HCT116 (cell line): ENCODE measurements at regions not wholly inside any gene's neighbourhood (a gene's known extent, or its start where the extent isn't known, plus 50 kb on each side); places are given as distances from the start of the nearest gene placed in this dataset.

Source experiments
- ATAC-seq: fragments of 200-7000 bp; cut with Tn5 transposase; 2 replicates; pipeline ENCODE4 v1.9.1; 2020; ENCODE audit warnings: mild to moderate bottlenecking, moderate library complexity
- BruUV-seq: library from RNA; stranded (reverse); fragments of 400-500 nt; replicated peaks from 2 replicates; lab custom pipeline; 2021; lab: Mats Ljungman, UMichigan
- CTCF ChIA-PET: fragments of 300-600 bp; sonication (Branson Sonifier 250); formaldehyde crosslinking; loops from one replicate; lab custom pipeline; 2021; ENCODE audit warnings: antibody characterized with exemption; lab: Charles Lee
- POLR2A ChIA-PET: fragments of 300-600, 350-600 bp; sonication (Branson Sonifier 250); formaldehyde crosslinking; loops from one replicate; lab custom pipeline; 2021; ENCODE audit warnings: antibody characterized with exemption; lab: Charles Lee
- RAD21 ChIA-PET, 2 experiments: fragments of 300-600 bp; sonication (Branson Sonifier 250); formaldehyde crosslinking; loops; one replicate each; lab custom pipeline; 2023; ENCODE audit warnings: low total read pairs in 2 of 2; ENCODE audit not compliant: uncharacterized antibody in 2 of 2, unreplicated experiment in 2 of 2, low non-redundant PET in 1 of 2; lab: Charles Lee
- DNase-seq: peaks from one replicate; pipeline ENCODE4 v3.0.0-alpha.2; 2010; ENCODE audit warnings: low read depth, low spot score
- H2AFZ ChIP-seq: fragments of 200-600 bp; shearing (Covaris generic), sonication (generic); 2 replicates; pipeline ENCODE4 v1.6.1; 2017; ENCODE audit warnings: low read depth, mixed run types, mixed read lengths, antibody characterized with exemption, low read length; ENCODE audit not compliant: poor library complexity, severe bottlenecking
- H3K27ac ChIP-seq: 2 replicates; pipeline ENCODE4 v1.5.1; 2012; ENCODE audit warnings: low read depth, low read length
- H3K27me3 ChIP-seq: fragments of 200-600 bp; sonication (generic); 2 replicates; pipeline ENCODE4 v1.6.1; 2016; ENCODE audit warnings: mixed run types, low read length, mixed read lengths; ENCODE audit not compliant: insufficient read depth
- H3K36me3 ChIP-seq, 2 experiments: fragments of 200-500 bp in 1 of 2; fragments of 200-600 bp in 1 of 2; sonication (Bioruptor generic) in 1 of 2; sonication (generic) in 1 of 2; 2 replicates each; pipeline versions ENCODE4 v1.5.1 to v1.6.1; 2014 to 2016; ENCODE audit warnings: low read length in 2 of 2, inconsistent platforms in 1 of 2, mixed read lengths in 1 of 2, mixed run types in 1 of 2; ENCODE audit not compliant: insufficient read depth in 2 of 2, control insufficient read depth in 1 of 2
- H3K4me1 ChIP-seq, 2 experiments: fragments of 200-600 bp in 1 of 2; sonication (generic) in 1 of 2; 2 replicates each; pipeline versions ENCODE4 v1.5.1 to v1.6.1; 2012 to 2017; ENCODE audit warnings: low read length in 2 of 2, inconsistent platforms in 1 of 2, mild to moderate bottlenecking in 1 of 2, mixed read lengths in 1 of 2, mixed run types in 1 of 2, moderate library complexity in 1 of 2; ENCODE audit not compliant: insufficient read depth in 2 of 2, control insufficient read depth in 1 of 2
- H3K4me2 ChIP-seq: fragments of 200-600 bp; sonication (generic); 2 replicates; pipeline ENCODE4 v1.6.1; 2017; ENCODE audit warnings: mixed run types, low read length, mixed read lengths
- H3K4me3 ChIP-seq, 2 experiments: fragments of 200-600 bp in 1 of 2; sonication (generic) in 1 of 2; replicated peaks in 1 of 2; 2 replicates each; pipeline ENCODE4 v1.5.1; 2011 to 2016; ENCODE audit warnings: low read length in 2 of 2, control low read depth in 1 of 2, low read depth in 1 of 2, mild to moderate bottlenecking in 1 of 2, mixed read lengths in 1 of 2, mixed run types in 1 of 2
- H3K79me2 ChIP-seq: fragments of 200-600 bp; sonication (generic); 2 replicates; pipeline ENCODE4 v1.6.1; 2017; ENCODE audit warnings: mild to moderate bottlenecking, mixed run types, low read length, moderate library complexity, mixed read lengths; ENCODE audit not compliant: insufficient read depth
- H3K9ac ChIP-seq: fragments of 200-600 bp; sonication (generic); 2 replicates; pipeline ENCODE4 v1.6.1; 2016; ENCODE audit warnings: low read length, mixed read lengths
- H3K9me2 ChIP-seq: fragments of 200-600 bp; sonication (generic), shearing (Covaris generic); 2 replicates; pipeline ENCODE4 v1.6.1; 2017; ENCODE audit warnings: mixed run types, mild to moderate bottlenecking, moderate library complexity; ENCODE audit not compliant: insufficient read depth
- H3K9me3 ChIP-seq, 2 experiments: fragments of 200-500 bp in 1 of 2; fragments of 200-600 bp in 1 of 2; sonication (Bioruptor generic) in 1 of 2; sonication (generic) in 1 of 2; 2 replicates each; pipeline ENCODE4 v1.6.1; 2014 to 2017; ENCODE audit warnings: low read length in 2 of 2, mixed read lengths in 2 of 2, inconsistent platforms in 1 of 2, low read depth in 1 of 2, mild to moderate bottlenecking in 1 of 2, mixed run types in 1 of 2, moderate library complexity in 1 of 2; ENCODE audit not compliant: control insufficient read depth in 1 of 2, insufficient read depth in 1 of 2
- H4K20me1 ChIP-seq: fragments of 200-600 bp; sonication (generic), shearing (Covaris generic); 2 replicates; pipeline ENCODE4 v1.6.1; 2017; ENCODE audit warnings: mixed run types, mild to moderate bottlenecking, moderate library complexity; ENCODE audit not compliant: insufficient read depth
- ATF3 ChIP-seq: IDR thresholded peaks from 2 replicates; pipeline ENCODE4 v1.6.1; 2012
- CEBPB ChIP-seq: IDR thresholded peaks from 2 replicates; pipeline ENCODE4 v1.6.1; 2012; ENCODE audit warnings: low read depth
- CTCF ChIP-seq, 3 experiments: fragments of 200-600 bp in 1 of 3; sonication (generic) in 1 of 3; IDR thresholded peaks in 2 of 3; conservative IDR thresholded peaks in 1 of 3; 2 replicates each; pipeline ENCODE4 v1.5.1; 2012 to 2017; ENCODE audit warnings: low read depth in 2 of 3, low read length in 2 of 3, antibody characterized with exemption in 1 of 3, borderline replicate concordance in 1 of 3, control low read depth in 1 of 3, mild to moderate bottlenecking in 1 of 3, mixed read lengths in 1 of 3, mixed run types in 1 of 3, moderate library complexity in 1 of 3; ENCODE audit not compliant: insufficient read depth in 1 of 3
- FOSL1 ChIP-seq: IDR thresholded peaks from 2 replicates; pipeline ENCODE4 v1.6.1; 2012; ENCODE audit warnings: low read depth
- MAX ChIP-seq: IDR thresholded peaks from 2 replicates; pipeline ENCODE4 v1.6.1; 2012
- POLR2AphosphoS5 ChIP-seq: IDR thresholded peaks from 2 replicates; pipeline ENCODE4 v1.6.1; 2011; ENCODE audit warnings: mild to moderate bottlenecking, low read depth, low read length, moderate library complexity
- RAD21 ChIP-seq: IDR thresholded peaks from 2 replicates; pipeline ENCODE4 v1.6.1; 2012; ENCODE audit warnings: low read depth, mild to moderate bottlenecking
- REST ChIP-seq: IDR thresholded peaks from 2 replicates; pipeline ENCODE4 v1.6.1; 2012; ENCODE audit warnings: low read depth
- SIN3A ChIP-seq: IDR thresholded peaks from 2 replicates; pipeline ENCODE4 v1.6.1; 2012; ENCODE audit warnings: low read depth
- SP1 ChIP-seq: IDR thresholded peaks from 2 replicates; pipeline ENCODE4 v1.6.1; 2012; ENCODE audit warnings: low read depth
- SRF ChIP-seq: IDR thresholded peaks from 2 replicates; pipeline ENCODE4 v1.6.1; 2012; ENCODE audit warnings: low read depth
- TCF7L2 ChIP-seq: IDR thresholded peaks from 2 replicates; pipeline ENCODE4 v1.7.0; 2011; ENCODE audit warnings: borderline replicate concordance, inconsistent platforms; ENCODE audit not compliant: insufficient read depth, insufficient read length; ENCODE audit errors: extremely low read depth
- YY1 ChIP-seq: IDR thresholded peaks from 2 replicates; pipeline ENCODE4 v1.6.1; 2011; ENCODE audit warnings: low read length, low read depth, moderate library complexity, mild to moderate bottlenecking; ENCODE audit not compliant: insufficient replicate concordance; ENCODE audit errors: extremely low read depth
- ZBTB33 ChIP-seq: IDR thresholded peaks from 2 replicates; pipeline ENCODE4 v1.6.1; 2011; ENCODE audit warnings: mild to moderate bottlenecking, low read length, moderate library complexity; ENCODE audit not compliant: insufficient replicate concordance; ENCODE audit errors: extremely low read depth
- ZFX ChIP-seq: fragments of 450-650 bp; IDR thresholded peaks from 2 replicates; pipeline ENCODE4 v1.6.1; 2017
- ZNF274 ChIP-seq: fragments of 200-500 bp; sonication (Bioruptor generic); IDR thresholded peaks from 2 replicates; pipeline ENCODE4 v1.6.1; 2014; ENCODE audit warnings: mild to moderate bottlenecking, low read depth, low read length, inconsistent platforms
- intact Hi-C: fragments of 100-400 bp; cut with micrococcal nuclease; formaldehyde crosslinking; loops from 2 replicates; pipeline ENCODE4 v1.10.0; 2022

GRCh38 chr15:62622775-62623174, 419.8 kb upstream of the TPM1 start:
- intact Hi-C loops, result no loop called here
- ChIA-PET POLR2A (no interaction called here), RAD21 (no interaction called here)
- Histone ChIP-seq H3K4me3 (no peak overlapping the region), H3K4me2 (no peak overlapping the region), H3K4me1 (no peaks in the 10 kb centered on the region; a peak in 1 of 4 replicates), H3K79me2 (no peaks in the 10 kb centered on the region), H2AFZ (no peak overlapping the region), H3K9ac (no peak overlapping the region), H3K9me2 (no peaks in the 10 kb centered on the region), H3K27me3 (no peaks in the 10 kb centered on the region), H4K20me1 (no peaks in the 10 kb centered on the region)
- ATAC-seq, result no peak
- TF ChIP-seq ATF3 (no peak), ZFX (no peak), RAD21 (no peak), SRF (no peak), SIN3A (no peak), CEBPB (no peak), TCF7L2 (no peak), CTCF (IDR thresholded peaks at IDR 0.05 in 2 of 3, conservative IDR thresholded peaks at IDR 0.05 in 1 of 3; ENCODE audit: borderline replicate concordance in 1 of 3, insufficient read depth in 1 of 3, low read depth in 2 of 3, low read length in 2 of 3) (no peak), MAX (no peak), POLR2AphosphoS5 (no peak), REST (no peak), YY1 (no peak), SP1 (no peak), FOSL1 (no peak), ZBTB33 (no peak), ZNF274 (no peak)
- TF ChIP-seq, all 23 proteins: peak for 0
- no peaks in the 10 kb centered on the region for H3K36me3 ChIP-seq
- CTCF ChIA-PET, result no interaction called here
- no peak for DNase-seq
- BruUV-seq, result no TSS peak
- no peaks in the 10 kb centered on the region for H3K9me3 ChIP-seq
- no peak overlapping the region for H3K27ac ChIP-seq
